ENCODE measurements at regions not wholly inside any gene's neighbourhood (a gene's known extent, or its start where the extent isn't known, plus 50 kb on each side); places are given as distances from the start of the nearest gene placed in this dataset.

DNA sequence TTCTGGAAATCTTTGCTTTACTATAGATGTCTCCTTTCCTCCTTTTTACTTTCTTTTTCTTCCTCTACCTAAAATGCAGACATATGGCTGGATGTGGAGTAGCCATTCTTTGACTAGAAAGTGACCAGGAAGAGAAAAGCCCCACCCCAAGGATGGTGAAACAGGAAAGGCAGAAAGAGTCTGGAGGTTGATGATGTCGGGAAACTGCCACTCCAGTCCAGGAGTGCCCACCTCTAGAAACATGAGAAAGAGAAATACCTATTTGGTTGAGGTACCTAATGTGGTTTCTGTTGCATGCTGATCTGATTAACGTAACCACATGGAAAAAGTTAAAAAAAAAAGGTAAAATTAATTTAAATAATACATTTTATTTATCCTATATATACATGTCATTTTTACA is 55.2 kb upstream of the SSR3 start:
- TF ChIP-seq ZBTB7A (IDR thresholded peaks at IDR 0.05; ENCODE audit: low read depth): no peak
- no peak for TF ChIP-seq FOXM1 (IDR thresholded peaks at IDR 0.05; ENCODE audit: borderline replicate concordance, low read depth)
- TF ChIP-seq, protein P1, sequence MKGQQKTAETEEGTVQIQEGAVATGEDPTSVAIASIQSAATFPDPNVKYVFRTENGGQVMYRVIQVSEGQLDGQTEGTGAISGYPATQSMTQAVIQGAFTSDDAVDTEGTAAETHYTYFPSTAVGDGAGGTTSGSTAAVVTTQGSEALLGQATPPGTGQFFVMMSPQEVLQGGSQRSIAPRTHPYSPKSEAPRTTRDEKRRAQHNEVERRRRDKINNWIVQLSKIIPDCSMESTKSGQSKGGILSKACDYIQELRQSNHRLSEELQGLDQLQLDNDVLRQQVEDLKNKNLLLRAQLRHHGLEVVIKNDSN (IDR thresholded peaks at IDR 0.05): no peak
- no peak for TF ChIP-seq TAF1 (IDR thresholded peaks at IDR 0.05; ENCODE audit: low read depth)
- TF ChIP-seq, protein P2, sequence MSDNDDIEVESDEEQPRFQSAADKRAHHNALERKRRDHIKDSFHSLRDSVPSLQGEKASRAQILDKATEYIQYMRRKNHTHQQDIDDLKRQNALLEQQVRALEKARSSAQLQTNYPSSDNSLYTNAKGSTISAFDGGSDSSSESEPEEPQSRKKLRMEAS (IDR thresholded peaks at IDR 0.05): no peak
- no peak for TF ChIP-seq EP300 (IDR thresholded peaks at IDR 0.05; ENCODE audit: borderline replicate concordance)
- no peak for TF ChIP-seq TEAD4 (IDR thresholded peaks at IDR 0.05)
- TF ChIP-seq, protein P3, sequence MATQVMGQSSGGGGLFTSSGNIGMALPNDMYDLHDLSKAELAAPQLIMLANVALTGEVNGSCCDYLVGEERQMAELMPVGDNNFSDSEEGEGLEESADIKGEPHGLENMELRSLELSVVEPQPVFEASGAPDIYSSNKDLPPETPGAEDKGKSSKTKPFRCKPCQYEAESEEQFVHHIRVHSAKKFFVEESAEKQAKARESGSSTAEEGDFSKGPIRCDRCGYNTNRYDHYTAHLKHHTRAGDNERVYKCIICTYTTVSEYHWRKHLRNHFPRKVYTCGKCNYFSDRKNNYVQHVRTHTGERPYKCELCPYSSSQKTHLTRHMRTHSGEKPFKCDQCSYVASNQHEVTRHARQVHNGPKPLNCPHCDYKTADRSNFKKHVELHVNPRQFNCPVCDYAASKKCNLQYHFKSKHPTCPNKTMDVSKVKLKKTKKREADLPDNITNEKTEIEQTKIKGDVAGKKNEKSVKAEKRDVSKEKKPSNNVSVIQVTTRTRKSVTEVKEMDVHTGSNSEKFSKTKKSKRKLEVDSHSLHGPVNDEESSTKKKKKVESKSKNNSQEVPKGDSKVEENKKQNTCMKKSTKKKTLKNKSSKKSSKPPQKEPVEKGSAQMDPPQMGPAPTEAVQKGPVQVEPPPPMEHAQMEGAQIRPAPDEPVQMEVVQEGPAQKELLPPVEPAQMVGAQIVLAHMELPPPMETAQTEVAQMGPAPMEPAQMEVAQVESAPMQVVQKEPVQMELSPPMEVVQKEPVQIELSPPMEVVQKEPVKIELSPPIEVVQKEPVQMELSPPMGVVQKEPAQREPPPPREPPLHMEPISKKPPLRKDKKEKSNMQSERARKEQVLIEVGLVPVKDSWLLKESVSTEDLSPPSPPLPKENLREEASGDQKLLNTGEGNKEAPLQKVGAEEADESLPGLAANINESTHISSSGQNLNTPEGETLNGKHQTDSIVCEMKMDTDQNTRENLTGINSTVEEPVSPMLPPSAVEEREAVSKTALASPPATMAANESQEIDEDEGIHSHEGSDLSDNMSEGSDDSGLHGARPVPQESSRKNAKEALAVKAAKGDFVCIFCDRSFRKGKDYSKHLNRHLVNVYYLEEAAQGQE (IDR thresholded peaks at IDR 0.05; ENCODE audit: low read depth): no peak

DNA sequence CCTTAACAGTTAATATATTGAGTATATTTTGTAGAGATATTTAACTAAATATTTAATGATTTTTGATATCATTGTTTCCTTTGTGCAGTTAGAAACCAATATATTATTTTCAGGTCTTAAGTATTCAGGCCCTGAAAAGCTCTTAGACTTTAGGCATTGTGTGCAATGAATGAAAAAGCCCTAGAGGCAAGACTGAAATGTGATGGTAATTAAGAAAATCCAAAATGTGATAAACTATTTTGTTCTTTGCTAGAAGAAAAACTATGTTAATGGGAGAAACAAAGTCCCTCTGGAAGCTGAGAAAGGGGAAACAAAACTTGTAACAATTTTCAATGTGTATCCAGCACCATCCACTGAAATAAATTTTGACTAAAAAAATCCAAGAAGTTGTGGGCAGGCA is 54.6 kb upstream of the SSR3 start:
- TF ChIP-seq NFIC (IDR thresholded peaks at IDR 0.05): no peak
- TF ChIP-seq CREB1 (IDR thresholded peaks at IDR 0.05; ENCODE audit: low read depth): no peak
- TF ChIP-seq ZBTB7A (IDR thresholded peaks at IDR 0.05; ENCODE audit: low read depth): no peak
- TF ChIP-seq EGR1 (IDR thresholded peaks at IDR 0.05): no peak
- TF ChIP-seq, protein P3 (IDR thresholded peaks at IDR 0.05; ENCODE audit: low read depth): no peak
- TF ChIP-seq CEBPB (IDR thresholded peaks at IDR 0.05): no peak
- TF ChIP-seq YY1 (IDR thresholded peaks at IDR 0.05; ENCODE audit: low read depth): no peak
- no peak for TF ChIP-seq FOXM1 (IDR thresholded peaks at IDR 0.05; ENCODE audit: borderline replicate concordance, low read depth)
- no peak for TF ChIP-seq RAD21 (IDR thresholded peaks at IDR 0.05; ENCODE audit: low read depth)
- TF ChIP-seq, protein P2 (IDR thresholded peaks at IDR 0.05): no peak
- no peak for TF ChIP-seq TAF1 (IDR thresholded peaks at IDR 0.05; ENCODE audit: low read depth)
- no peak for TF ChIP-seq TCF12 (IDR thresholded peaks at IDR 0.05; ENCODE audit: low read depth)
- TF ChIP-seq EP300 (IDR thresholded peaks at IDR 0.05; ENCODE audit: borderline replicate concordance): no peak
- TF ChIP-seq, protein P1 (IDR thresholded peaks at IDR 0.05): no peak
- no peak for TF ChIP-seq TEAD4 (IDR thresholded peaks at IDR 0.05)

DNA sequence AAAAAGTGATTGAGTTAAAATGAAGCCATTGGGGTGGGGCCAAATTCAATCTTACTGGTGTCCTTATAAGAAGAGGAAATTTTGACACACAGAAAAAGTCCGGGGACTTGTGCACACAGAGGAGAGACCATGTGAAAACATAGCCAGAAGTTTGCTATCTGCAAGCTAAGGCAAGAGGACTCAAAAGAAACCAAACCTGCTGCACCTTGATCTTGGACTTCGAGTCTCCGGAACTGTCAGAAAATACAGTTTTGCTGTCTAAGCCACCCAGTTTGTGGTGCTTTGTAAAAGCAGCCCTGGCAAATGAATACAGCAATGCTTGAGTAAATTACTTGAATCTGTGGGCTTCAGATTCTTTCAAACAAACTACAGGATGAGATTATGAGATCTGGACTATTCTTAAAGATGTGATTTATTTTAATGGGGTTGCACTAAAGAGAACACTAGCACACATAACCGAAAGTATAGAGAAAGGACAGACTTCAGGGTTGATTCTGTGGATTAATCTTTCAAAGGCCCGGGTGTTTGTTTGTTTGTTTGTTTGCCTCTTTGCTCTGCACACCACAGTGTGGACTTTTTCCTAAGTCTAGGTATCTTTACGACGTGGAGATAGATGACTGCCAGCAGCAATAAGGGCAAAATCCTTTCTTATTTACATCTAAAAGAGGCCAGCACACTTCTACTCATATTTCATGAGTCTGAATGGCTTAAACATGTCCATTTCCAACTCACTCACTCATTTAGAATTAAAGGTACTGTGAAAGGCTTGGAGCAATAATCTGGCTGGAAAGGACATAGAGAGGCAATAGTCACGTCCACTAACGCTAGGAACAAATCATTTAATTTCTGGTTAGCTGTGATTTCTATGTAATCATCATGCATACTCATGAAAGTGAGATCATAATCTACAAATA is 53.9 kb upstream of the SSR3 start:
- TF ChIP-seq, protein P3 (IDR thresholded peaks at IDR 0.05; ENCODE audit: low read depth): no peak
- TF ChIP-seq, protein P2 (IDR thresholded peaks at IDR 0.05): no peak
- TF ChIP-seq TAF1 (IDR thresholded peaks at IDR 0.05; ENCODE audit: low read depth) (no peak), YY1 (IDR thresholded peaks at IDR 0.05; ENCODE audit: low read depth) (no peak), TCF12 (IDR thresholded peaks at IDR 0.05; ENCODE audit: low read depth) (no peak), NFIC (IDR thresholded peaks at IDR 0.05) (no peak), RAD21 (IDR thresholded peaks at IDR 0.05; ENCODE audit: low read depth) (no peak), FOXM1 (IDR thresholded peaks at IDR 0.05; ENCODE audit: borderline replicate concordance, low read depth) (no peak), CREB1 (IDR thresholded peaks at IDR 0.05; ENCODE audit: low read depth) (no peak), EGR1 (IDR thresholded peaks at IDR 0.05) (no peak), CEBPB (IDR thresholded peaks at IDR 0.05) (no peak), ZBTB7A (IDR thresholded peaks at IDR 0.05; ENCODE audit: low read depth) (no peak), EP300 (IDR thresholded peaks at IDR 0.05; ENCODE audit: borderline replicate concordance) (no peak), TEAD4 (IDR thresholded peaks at IDR 0.05) (no peak)
- TF ChIP-seq, protein P1 (IDR thresholded peaks at IDR 0.05): no peak

Measured in Ishikawa (cell line).